Smooth muscle cell (in vitro differentiated cells): ENCODE measurements at regions not wholly inside any gene's neighbourhood (a gene's known extent, or its start where the extent isn't known, plus 50 kb on each side); places are given as distances from the start of the nearest gene placed in this dataset.

ENCODE experiments used
- DNase-seq: peaks from one replicate; lab custom pipeline; 2025; ENCODE audit not compliant: unreplicated experiment; lab: John Stamatoyannopoulos, UW
- H2AFZ ChIP-seq: fragments of 200-600 bp; sonication (generic); 2 replicates; pipeline ENCODE4 v1.6.0; 2016; ENCODE audit warnings: antibody characterized with exemption, low read depth, mild to moderate bottlenecking
- H3F3A ChIP-seq: fragments of 200-600 bp; sonication (generic); 2 replicates; pipeline ENCODE4 v1.6.0; 2017; ENCODE audit warnings: antibody characterized with exemption, low read depth
- H3K27ac ChIP-seq: fragments of 200-600 bp; sonication (generic); 2 replicates; pipeline ENCODE4 v1.5.1; 2016; ENCODE audit warnings: low read depth, mild to moderate bottlenecking
- H3K27me3 ChIP-seq: fragments of 200-600 bp; sonication (generic); 2 replicates; pipeline ENCODE4 v1.6.1; 2016; ENCODE audit warnings: low read depth, mild to moderate bottlenecking
- H3K36me3 ChIP-seq: fragments of 200-600 bp; sonication (generic); 2 replicates; pipeline ENCODE4 v1.5.1; 2016; ENCODE audit warnings: low read depth
- H3K4me1 ChIP-seq: fragments of 200-600 bp; sonication (generic); 2 replicates; pipeline ENCODE4 v1.5.1; 2016; ENCODE audit warnings: low read depth
- H3K4me2 ChIP-seq: fragments of 200-600 bp; sonication (generic); 2 replicates; pipeline ENCODE4 v1.6.0; 2016; ENCODE audit warnings: mild to moderate bottlenecking
- H3K4me3 ChIP-seq: fragments of 200-600 bp; sonication (generic); 2 replicates; pipeline ENCODE4 v1.5.1; 2016; ENCODE audit warnings: mild to moderate bottlenecking
- H3K79me2 ChIP-seq: fragments of 200-600 bp; sonication (generic); 2 replicates; pipeline ENCODE4 v1.6.0; 2016; ENCODE audit warnings: low read depth, mild to moderate bottlenecking
- H3K9ac ChIP-seq: fragments of 200-600 bp; sonication (generic); 2 replicates; pipeline ENCODE4 v1.6.0; 2016; ENCODE audit warnings: low read depth
- H3K9me3 ChIP-seq: fragments of 200-600 bp; sonication (generic); replicated peaks from 2 replicates; pipeline ENCODE4 v1.5.1; 2016; ENCODE audit warnings: low read depth
- H4K20me1 ChIP-seq: fragments of 200-600 bp; sonication (generic); 2 replicates; pipeline ENCODE4 v1.6.0; 2016; ENCODE audit warnings: low read depth
- CTCF ChIP-seq: fragments of 200-600 bp; sonication (generic); IDR thresholded peaks from 2 replicates; pipeline ENCODE4 v1.5.1; 2017; ENCODE audit warnings: borderline replicate concordance, mild to moderate bottlenecking, antibody characterized with exemption; ENCODE audit not compliant: insufficient read depth, poor library complexity, severe bottlenecking
- WGBS: methylation state at CpG from one replicate; pipeline ENCODE4 v1.1.7; 2016; ENCODE audit warnings: low lambda C conversion rate; 5-methylcytosine and 5-hydroxymethylcytosine counted together

GRCh38 chr12:105674871-105675699, 344.6 kb downstream of the C12orf75 start:
- Histone ChIP-seq H3F3A (no peaks in the 10 kb centered on the region), H3K4me2 (no peak overlapping the region), H3K27me3 (no peaks in the 10 kb centered on the region), H3K9ac (no peak overlapping the region), H3K9me3 (no peaks in the 10 kb centered on the region), H3K79me2 (no peaks in the 10 kb centered on the region), H2AFZ (no peak overlapping the region), H3K36me3 (no peaks in the 10 kb centered on the region), H3K4me3 (no peak overlapping the region), H3K27ac (no peak overlapping the region), H3K4me1 (no peaks in the 10 kb centered on the region), H4K20me1 (no peaks in the 10 kb centered on the region)
- TF ChIP-seq CTCF, result no peak
- 67% methylated on average over 2 of the region's 2 CpGs for WGBS
- DNase-seq, result no peak

DNA sequence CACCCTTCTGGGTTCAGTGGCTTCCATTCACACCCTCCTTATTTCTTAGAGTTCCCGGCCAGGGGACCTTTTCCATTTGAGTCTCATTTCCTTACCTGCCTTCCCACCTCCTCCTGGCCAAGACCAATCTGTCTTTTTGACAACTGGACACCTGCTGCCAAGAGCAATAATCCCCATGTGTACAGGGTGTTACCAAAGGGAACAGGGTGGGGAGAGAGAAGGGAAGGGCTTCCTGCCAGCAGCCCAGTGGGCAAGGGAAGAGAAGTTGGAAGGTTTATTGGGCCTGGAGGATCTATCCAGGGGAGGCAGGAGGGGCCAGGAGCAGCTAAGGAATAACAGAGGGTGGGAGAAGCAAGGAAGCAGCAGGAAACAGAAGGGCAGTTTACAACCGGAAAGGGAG, 346.2 kb downstream of the C12orf75 start:
- H3K9ac ChIP-seq, result no peak overlapping the region
- no peak overlapping the region for H3K4me3 ChIP-seq
- no peak overlapping the region for H2AFZ ChIP-seq
- no peaks in the 10 kb centered on the region for H3K27me3 ChIP-seq
- H4K20me1 ChIP-seq, result no peaks in the 10 kb centered on the region
- no peaks in the 10 kb centered on the region for H3K79me2 ChIP-seq
- no peaks in the 10 kb centered on the region for H3K4me1 ChIP-seq
- no peaks in the 10 kb centered on the region for H3K9me3 ChIP-seq
- no peak for TF ChIP-seq CTCF
- no peak overlapping the region for H3K27ac ChIP-seq
- DNase-seq, result no peak
- no peaks in the 10 kb centered on the region for H3K36me3 ChIP-seq
- no peaks in the 10 kb centered on the region for H3F3A ChIP-seq
- no peak overlapping the region for H3K4me2 ChIP-seq
- 92% methylated on average over 1 of the region's 2 CpGs for WGBS

GRCh38 chr12:105677672-105678071, 347.2 kb downstream of the C12orf75 start:
- WGBS, result 65% methylated on average over 2 of the region's 2 CpGs
- no peaks in the 10 kb centered on the region for H3K4me1 ChIP-seq
- H3K27ac ChIP-seq, result no peak overlapping the region
- no peak overlapping the region for H3K4me3 ChIP-seq
- H2AFZ ChIP-seq, result no peak overlapping the region
- no peak for TF ChIP-seq CTCF
- no peaks in the 10 kb centered on the region for H3K9me3 ChIP-seq
- H4K20me1 ChIP-seq, result no peaks in the 10 kb centered on the region
- no peak overlapping the region for H3K9ac ChIP-seq
- H3K4me2 ChIP-seq, result no peak overlapping the region
- H3K27me3 ChIP-seq, result no peaks in the 10 kb centered on the region
- no peaks in the 10 kb centered on the region for H3K79me2 ChIP-seq
- no peaks in the 10 kb centered on the region for H3F3A ChIP-seq
- DNase-seq, result no peak
- H3K36me3 ChIP-seq, result no peaks in the 10 kb centered on the region

- no peaks in the 10 kb centered on the region for H3K9me3 ChIP-seq
- H2AFZ ChIP-seq, result no peak overlapping the region
- no peaks in the 10 kb centered on the region for H3F3A ChIP-seq
- H3K4me2 ChIP-seq, result no peak overlapping the region
- WGBS, result 94% methylated on average over 1 of the region's 1 CpG
- no peaks in the 10 kb centered on the region for H3K27me3 ChIP-seq
- H3K27ac ChIP-seq, result no peak overlapping the region
- no peak overlapping the region for H3K9ac ChIP-seq
- no peaks in the 10 kb centered on the region for H3K4me1 ChIP-seq
- no peak for DNase-seq
- no peak for TF ChIP-seq CTCF
- no peaks in the 10 kb centered on the region for H3K36me3 ChIP-seq
- H3K79me2 ChIP-seq, result no peaks in the 10 kb centered on the region
- no peak overlapping the region for H3K4me3 ChIP-seq
- H4K20me1 ChIP-seq, result no peaks in the 10 kb centered on the region
Measured at GRCh38 chr12:105679982-105680381, 349.5 kb downstream of the C12orf75 start.
